ENCODE measurements at regions not wholly inside any gene's neighbourhood (a gene's known extent, or its start where the extent isn't known, plus 50 kb on each side); places are given as distances from the start of the nearest gene placed in this dataset.
"Not testable (repeated sequence)": the region's sequence is repeated elsewhere in the genome, so short reads cannot be mapped to it uniquely, and the experiment has no call there.

- TF ChIP-seq, protein P1, sequence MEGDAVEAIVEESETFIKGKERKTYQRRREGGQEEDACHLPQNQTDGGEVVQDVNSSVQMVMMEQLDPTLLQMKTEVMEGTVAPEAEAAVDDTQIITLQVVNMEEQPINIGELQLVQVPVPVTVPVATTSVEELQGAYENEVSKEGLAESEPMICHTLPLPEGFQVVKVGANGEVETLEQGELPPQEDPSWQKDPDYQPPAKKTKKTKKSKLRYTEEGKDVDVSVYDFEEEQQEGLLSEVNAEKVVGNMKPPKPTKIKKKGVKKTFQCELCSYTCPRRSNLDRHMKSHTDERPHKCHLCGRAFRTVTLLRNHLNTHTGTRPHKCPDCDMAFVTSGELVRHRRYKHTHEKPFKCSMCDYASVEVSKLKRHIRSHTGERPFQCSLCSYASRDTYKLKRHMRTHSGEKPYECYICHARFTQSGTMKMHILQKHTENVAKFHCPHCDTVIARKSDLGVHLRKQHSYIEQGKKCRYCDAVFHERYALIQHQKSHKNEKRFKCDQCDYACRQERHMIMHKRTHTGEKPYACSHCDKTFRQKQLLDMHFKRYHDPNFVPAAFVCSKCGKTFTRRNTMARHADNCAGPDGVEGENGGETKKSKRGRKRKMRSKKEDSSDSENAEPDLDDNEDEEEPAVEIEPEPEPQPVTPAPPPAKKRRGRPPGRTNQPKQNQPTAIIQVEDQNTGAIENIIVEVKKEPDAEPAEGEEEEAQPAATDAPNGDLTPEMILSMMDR (IDR thresholded peaks at IDR 0.05; ENCODE audit: extremely low read depth in 1 of 2, insufficient read depth in 1 of 2, low read depth in 1 of 2, low read length in 2 of 2), result not testable (repeated sequence)
- TF ChIP-seq EZH2 (IDR thresholded peaks at IDR 0.05; ENCODE audit: borderline replicate concordance, low read depth, low read length, severe bottlenecking); POLR2A (IDR thresholded peaks at IDR 0.05; ENCODE audit: low read depth, low read length); POLR2AphosphoS5 (IDR thresholded peaks at IDR 0.05; ENCODE audit: insufficient read depth, low read depth, low read length); JUN (IDR thresholded peaks at IDR 0.05; ENCODE audit: borderline replicate concordance, insufficient read depth, insufficient read length, low read depth); MYC (IDR thresholded peaks at IDR 0.05; ENCODE audit: low read depth, low read length); FOS (IDR thresholded peaks at IDR 0.05; ENCODE audit: borderline replicate concordance, insufficient read depth, low read length); MAX (IDR thresholded peaks at IDR 0.05; ENCODE audit: insufficient read depth, insufficient read length); GATA2 (IDR thresholded peaks at IDR 0.05; ENCODE audit: insufficient read depth, insufficient read length, low read depth, low read length): not testable (repeated sequence)
These were observed 146.9 kb downstream of the NBPF8 start for GRCh38 chr1:120561767-120562166.
